IPS-20b (cell line): ENCODE measurements at regions not wholly inside any gene's neighbourhood (a gene's known extent, or its start where the extent isn't known, plus 50 kb on each side); places are given as distances from the start of the nearest gene placed in this dataset.

Source experiments
- H3K27ac ChIP-seq: one replicate; pipeline ENCODE4 v1.5.1; 2013; ENCODE audit warnings: low read length
- H3K27me3 ChIP-seq: 2 replicates; pipeline ENCODE4 v1.6.1; 2013; ENCODE audit warnings: mild to moderate bottlenecking, low read length, inconsistent platforms; ENCODE audit not compliant: insufficient read depth
- H3K36me3 ChIP-seq: 2 replicates; pipeline ENCODE4 v1.6.1; 2013; ENCODE audit warnings: low read depth, mild to moderate bottlenecking, inconsistent platforms, low read length, moderate library complexity; ENCODE audit not compliant: insufficient read depth
- H3K4me1 ChIP-seq: 2 replicates; pipeline ENCODE4 v1.6.1; 2013; ENCODE audit warnings: mild to moderate bottlenecking, control low read depth, inconsistent platforms, low read length, moderate library complexity; ENCODE audit not compliant: insufficient read depth
- H3K4me3 ChIP-seq: 2 replicates; pipeline ENCODE4 v1.5.1; 2013; ENCODE audit warnings: mild to moderate bottlenecking, low read length, inconsistent platforms
- H3K9ac ChIP-seq: 2 replicates; pipeline ENCODE4 v1.6.1; 2013; ENCODE audit warnings: low read depth, mild to moderate bottlenecking, inconsistent platforms, low read length, moderate library complexity
- H3K9me3 ChIP-seq: 2 replicates; pipeline ENCODE4 v1.6.1; 2013; ENCODE audit warnings: mild to moderate bottlenecking, low read depth, low read length, inconsistent platforms; ENCODE audit not compliant: insufficient read depth

GRCh38 chr9:104980039-104980654, 52.2 kb upstream of the ABCA1 start:
- Histone ChIP-seq H3K4me1 (no peaks in the 10 kb centered on the region), H3K27me3 (no peaks in the 10 kb centered on the region), H3K9me3 (no peaks in the 10 kb centered on the region), H3K36me3 (no peaks in the 10 kb centered on the region), H3K27ac (no peak overlapping the region), H3K9ac (no peak overlapping the region), H3K4me3 (no peak overlapping the region)

GRCh38 chr9:104981543-104982129, 53.7 kb upstream of the ABCA1 start:
- Histone ChIP-seq H3K4me1 (no peaks in the 10 kb centered on the region), H3K4me3 (no peak overlapping the region), H3K27me3 (no peaks in the 10 kb centered on the region), H3K9ac (no peak overlapping the region), H3K9me3 (no peaks in the 10 kb centered on the region), H3K27ac (no peak overlapping the region), H3K36me3 (no peaks in the 10 kb centered on the region)

- Histone ChIP-seq H3K27ac (no peak overlapping the region), H3K9me3 (no peaks in the 10 kb centered on the region), H3K27me3 (no peaks in the 10 kb centered on the region), H3K36me3 (no peaks in the 10 kb centered on the region), H3K4me3 (no peak overlapping the region), H3K9ac (no peak overlapping the region), H3K4me1 (no peaks in the 10 kb centered on the region)
These were observed 54.6 kb upstream of the ABCA1 start for GRCh38 chr9:104982543-104982942.

GRCh38 chr9:104983491-104983890, 55.5 kb upstream of the ABCA1 start:
- no peak overlapping the region for H3K27ac ChIP-seq
- no peak overlapping the region for H3K4me3 ChIP-seq

GRCh38 chr9:104984121-104984520, 56.2 kb upstream of the ABCA1 start:
- Histone ChIP-seq H3K4me1 (no peaks in the 10 kb centered on the region), H3K36me3 (no peaks in the 10 kb centered on the region), H3K4me3 (no peak overlapping the region), H3K27ac (no peak overlapping the region), H3K27me3 (no peaks in the 10 kb centered on the region), H3K9ac (no peak overlapping the region), H3K9me3 (no peaks in the 10 kb centered on the region)

More at GRCh38 chr9:104983491-104983890, 55.5 kb upstream of the ABCA1 start:
- H3K9me3 ChIP-seq: no peaks in the 10 kb centered on the region
- H3K27me3 ChIP-seq: no peaks in the 10 kb centered on the region
- no peak overlapping the region for H3K9ac ChIP-seq
- H3K36me3 ChIP-seq: no peaks in the 10 kb centered on the region
- H3K4me1 ChIP-seq: no peaks in the 10 kb centered on the region

GRCh38 chr9:104984542-104984941, 56.6 kb upstream of the ABCA1 start:
- Histone ChIP-seq H3K27ac (no peak overlapping the region), H3K4me3 (no peak overlapping the region)

GRCh38 chr9:104984948-104985347, 57.0 kb upstream of the ABCA1 start:
- no peaks in the 10 kb centered on the region for H3K36me3 ChIP-seq
- H3K4me3 ChIP-seq: no peak overlapping the region
- no peak overlapping the region for H3K27ac ChIP-seq
- no peak overlapping the region for H3K9ac ChIP-seq
- H3K9me3 ChIP-seq: no peaks in the 10 kb centered on the region
- no peaks in the 10 kb centered on the region for H3K4me1 ChIP-seq
- peaks cover 6% of the 10 kb centered on the region; the same call in 1 of the 2 replicates for H3K27me3 ChIP-seq

More at GRCh38 chr9:104984542-104984941, 56.6 kb upstream of the ABCA1 start:
- no peaks in the 10 kb centered on the region for H3K4me1 ChIP-seq
- no peaks in the 10 kb centered on the region for H3K9me3 ChIP-seq
- H3K9ac ChIP-seq: no peak overlapping the region
- H3K36me3 ChIP-seq: no peaks in the 10 kb centered on the region
- peaks cover 2% of the 10 kb centered on the region; the same call in 1 of the 2 replicates for H3K27me3 ChIP-seq

- no peak overlapping the region for H3K9ac ChIP-seq
These were observed 58.1 kb upstream of the ABCA1 start for GRCh38 chr9:104986096-104986495.

GRCh38 chr9:104987743-104988142, 59.8 kb upstream of the ABCA1 start:
- H3K4me3 ChIP-seq: no peak overlapping the region
- peaks cover 25% of the 10 kb centered on the region; the same call in 1 of the 2 replicates for H3K27me3 ChIP-seq
- peaks cover 12% of the 10 kb centered on the region; the same call in 1 of the 2 replicates for H3K4me1 ChIP-seq
- H3K27ac ChIP-seq: no peak overlapping the region
- no peak overlapping the region for H3K9ac ChIP-seq
- H3K36me3 ChIP-seq: no peaks in the 10 kb centered on the region
- H3K9me3 ChIP-seq: no peaks in the 10 kb centered on the region

More at GRCh38 chr9:104986096-104986495, 58.1 kb upstream of the ABCA1 start:
- H3K27ac ChIP-seq: no peak overlapping the region
- no peaks in the 10 kb centered on the region for H3K9me3 ChIP-seq
- no peak overlapping the region for H3K4me3 ChIP-seq
- H3K27me3 ChIP-seq: peaks cover 16% of the 10 kb centered on the region; the same call in 1 of the 2 replicates
- peaks cover 5% of the 10 kb centered on the region; the same call in 1 of the 2 replicates for H3K4me1 ChIP-seq
- no peaks in the 10 kb centered on the region for H3K36me3 ChIP-seq

- Histone ChIP-seq H3K27me3 (peaks cover 25% of the 10 kb centered on the region; the same call in 1 of the 2 replicates), H3K36me3 (no peaks in the 10 kb centered on the region), H3K9ac (no peak overlapping the region), H3K27ac (no peak overlapping the region), H3K9me3 (no peaks in the 10 kb centered on the region), H3K4me1 (peaks cover 17% of the 10 kb centered on the region; the same call in 1 of the 2 replicates), H3K4me3 (no peak overlapping the region)
These were observed 60.6 kb upstream of the ABCA1 start for GRCh38 chr9:104988539-104988938.

GRCh38 chr9:104991144-104991953, 63.4 kb upstream of the ABCA1 start:
- Histone ChIP-seq H3K9ac (peak overlapping the region; percentile 82), H3K27ac (no peak overlapping the region), H3K9me3 (no peaks in the 10 kb centered on the region), H3K27me3 (peaks cover 25% of the 10 kb centered on the region; the same call in 1 of the 2 replicates), H3K36me3 (no peaks in the 10 kb centered on the region), H3K4me1 (peaks cover 25% of the 10 kb centered on the region; the same call in 1 of the 2 replicates), H3K4me3 (peak overlapping the region; percentile 75)
